A549 (cell line): ENCODE measurements at regions not wholly inside any gene's neighbourhood (a gene's known extent, or its start where the extent isn't known, plus 50 kb on each side); places are given as distances from the start of the nearest gene placed in this dataset.

ENCODE experiments used
- CTCF ChIP-seq: fragments of >200 bp; sonication (Bioruptor Twin); formaldehyde crosslinking; IDR thresholded peaks from 3 replicates; pipeline ENCODE4 v1.5.1; 2016
- FOXS1 ChIP-seq: fragments of 250-450 bp; sonication (Bioruptor Pico); IDR thresholded peaks from 2 replicates; pipeline ENCODE4 v1.5.0; 2020; ENCODE audit warnings: mild to moderate bottlenecking, moderate library complexity
- HMGXB4 ChIP-seq: fragments of 250-450 bp; sonication (Bioruptor Pico); IDR thresholded peaks from 2 replicates; pipeline ENCODE4 v1.5.0; 2021; ENCODE audit warnings: mild to moderate bottlenecking, moderate library complexity, borderline replicate concordance
- POLR2A ChIP-seq: IDR thresholded peaks from 2 replicates; pipeline ENCODE4 v1.6.1; 2012; ENCODE audit warnings: mild to moderate bottlenecking, low read length
- REST ChIP-seq: fragments of 200-600 bp; sonication (generic); IDR thresholded peaks from 2 replicates; pipeline ENCODE4 v1.6.1; 2016; ENCODE audit warnings: antibody characterized with exemption, mild to moderate bottlenecking, moderate library complexity
- RFX5 ChIP-seq: fragments of 450-650 bp; IDR thresholded peaks from 2 replicates; pipeline ENCODE4 v1.7.1; 2014; ENCODE audit warnings: antibody characterized with exemption, mild to moderate bottlenecking, moderate library complexity

- TF ChIP-seq CTCF = no peak
- TF ChIP-seq POLR2A = no peak
- no peak for TF ChIP-seq REST
- no peak for TF ChIP-seq HMGXB4 (CRISPR knock-in tag)
- no peak for TF ChIP-seq FOXS1
- no peak for TF ChIP-seq RFX5
Measured at GRCh38 chr16:85391175-85391707, 221.9 kb upstream of the GSE1 start.
